ENCODE measurements at regions not wholly inside any gene's neighbourhood (a gene's known extent, or its start where the extent isn't known, plus 50 kb on each side); places are given as distances from the start of the nearest gene placed in this dataset.

- DNase-seq: no peak
Measured at GRCh38 chr1:72634946-72635345, 352.6 kb upstream of the NEGR1 start.

- DNase-seq: no peak
Measured at GRCh38 chr1:72631449-72631848, 349.1 kb upstream of the NEGR1 start.

GRCh38 chr1:72623299-72623708, 341.0 kb upstream of the NEGR1 start:
- peak; percentile 61 to 73 (median 68) for DNase-seq

- no peak for DNase-seq
Measured at GRCh38 chr1:72620453-72620852, 338.1 kb upstream of the NEGR1 start.

- no peak for DNase-seq
Measured at GRCh38 chr1:72606216-72606810, 324.0 kb upstream of the NEGR1 start.

- DNase-seq: no peak
Measured at GRCh38 chr1:72601035-72601674, 318.8 kb upstream of the NEGR1 start.

- DNase-seq: no peak
Measured at GRCh38 chr1:72586023-72586685, 303.8 kb upstream of the NEGR1 start.

GRCh38 chr1:72579629-72580028, 297.3 kb upstream of the NEGR1 start:
- DNase-seq: no peak

GRCh38 chr1:72570815-72571214, 288.5 kb upstream of the NEGR1 start:
- no peak for DNase-seq

GRCh38 chr1:72568113-72568512, 285.8 kb upstream of the NEGR1 start:
- DNase-seq: no peak

GRCh38 chr1:72567521-72567920, 285.2 kb upstream of the NEGR1 start:
- no peak for DNase-seq

GRCh38 chr1:72564749-72565148, 282.4 kb upstream of the NEGR1 start:
- no peak for DNase-seq

GRCh38 chr1:72557446-72558049, 275.2 kb upstream of the NEGR1 start:
- peak; percentile 67 to 69 (median 67) for DNase-seq

GRCh38 chr1:72547412-72547811, 265.1 kb upstream of the NEGR1 start:
- DNase-seq: no peak

GRCh38 chr1:72540674-72541073, 258.3 kb upstream of the NEGR1 start:
- no peak for DNase-seq

- DNase-seq: no peak
Measured at GRCh38 chr1:72535470-72535869, 253.1 kb upstream of the NEGR1 start.

GRCh38 chr1:72530646-72531045, 248.3 kb upstream of the NEGR1 start:
- peak in 1 of 3 donors; percentile 5 for DNase-seq

- no peak for DNase-seq
Measured at GRCh38 chr1:72526926-72527325, 244.6 kb upstream of the NEGR1 start.

GRCh38 chr1:72524021-72524420, 241.7 kb upstream of the NEGR1 start:
- no peak for DNase-seq

GRCh38 chr1:72521659-72522058, 239.3 kb upstream of the NEGR1 start:
- DNase-seq: no peak

GRCh38 chr1:72516826-72517225, 234.5 kb upstream of the NEGR1 start:
- DNase-seq: no peak

- DNase-seq: no peak
Measured at GRCh38 chr1:72516264-72516663, 233.9 kb upstream of the NEGR1 start.

GRCh38 chr1:72498371-72498770, 216.0 kb upstream of the NEGR1 start:
- peak in 1 of 3 donors; percentile 16 for DNase-seq

- DNase-seq: no peak
Measured at GRCh38 chr1:72489801-72490200, 207.5 kb upstream of the NEGR1 start.
